Stimulated activated memory B cell treated with anti-CD40 and anti-IgM and Interleukin-4, amounts not matched to agents 10 μg/mL and 1 μg/mL and 100 μg/mL, for 72 hours (primary cell): ENCODE measurements at regions not wholly inside any gene's neighbourhood (a gene's known extent, or its start where the extent isn't known, plus 50 kb on each side); places are given as distances from the start of the nearest gene placed in this dataset.
A peak's percentile ranks its signal among the peaks of the same experiment; 100 is the strongest.

ENCODE experiments used
- ATAC-seq: fragments of 150-1000 bp; cut with Tn5 transposase; 2 replicates; pipeline ENCODE4 v1.10.0; 2021
- H3K27ac Mint-ChIP-seq: one replicate; pipeline ENCODE4 v1.8.0; 2022; ENCODE audit warnings: mild to moderate bottlenecking, mixed read lengths
- H3K27me3 Mint-ChIP-seq: one replicate; pipeline ENCODE4 v1.8.0; 2022; ENCODE audit warnings: mixed read lengths
- H3K36me3 Mint-ChIP-seq: one replicate; pipeline ENCODE4 v1.8.0; 2022; ENCODE audit warnings: mixed read lengths
- H3K4me1 Mint-ChIP-seq: one replicate; pipeline ENCODE4 v1.8.0; 2022; ENCODE audit warnings: mixed read lengths
- H3K4me3 Mint-ChIP-seq: one replicate; pipeline ENCODE4 v1.8.0; 2022; ENCODE audit warnings: mild to moderate bottlenecking, moderate library complexity, mixed read lengths
- H3K9me3 Mint-ChIP-seq: one replicate; pipeline ENCODE4 v1.8.0; 2022; ENCODE audit warnings: mixed read lengths

DNA sequence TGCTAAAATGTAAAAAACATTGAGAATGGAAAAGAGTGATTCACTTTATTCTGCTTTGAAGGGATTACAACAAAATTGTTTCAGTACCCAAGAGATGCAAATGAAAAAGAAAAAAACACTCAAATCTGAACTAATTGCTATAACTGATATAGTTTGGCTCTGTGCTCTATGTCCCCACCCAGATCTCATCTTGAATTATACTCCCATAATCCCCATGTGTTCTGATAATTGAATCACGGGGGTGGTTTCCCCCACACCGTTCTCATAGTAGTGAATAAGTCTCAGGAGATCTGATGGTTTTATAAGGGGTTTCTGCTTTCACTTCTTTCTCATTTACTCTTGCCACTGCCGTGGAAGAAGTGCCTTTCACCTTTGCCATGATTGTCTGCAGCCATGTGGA lies 213.6 kb upstream of the GALNTL6 start:
- Mint-ChIP-seq H3K4me3 (no peak overlapping the region), H3K9me3 (no peaks in the 10 kb centered on the region), H3K27me3 (no peaks in the 10 kb centered on the region), H3K4me1 (no peaks in the 10 kb centered on the region), H3K36me3 (no peaks in the 10 kb centered on the region), H3K27ac (no peak overlapping the region)
- ATAC-seq, result no peak

DNA sequence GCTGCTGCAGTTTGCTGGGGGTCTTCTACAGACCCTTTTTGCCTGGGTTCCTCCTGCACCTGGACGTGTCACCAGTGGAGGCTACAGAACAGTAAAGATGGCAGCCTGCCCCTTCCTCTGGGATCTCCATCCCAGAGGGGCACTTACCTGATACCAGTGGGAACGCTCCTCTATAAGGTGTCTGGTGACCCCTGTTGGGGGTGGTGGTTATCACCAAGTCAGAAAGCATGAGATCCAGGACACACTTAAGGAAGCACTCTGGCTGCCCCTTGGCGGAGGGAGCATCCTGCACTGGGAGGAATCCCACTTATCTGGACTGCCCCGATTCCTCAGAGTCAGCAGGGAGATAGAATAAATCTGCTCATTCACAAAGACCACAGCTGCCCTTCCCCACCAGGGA lies 218.9 kb upstream of the GALNTL6 start:
- H3K27ac Mint-ChIP-seq, result no peak overlapping the region
- no peaks in the 10 kb centered on the region for H3K9me3 Mint-ChIP-seq
- H3K36me3 Mint-ChIP-seq, result no peaks in the 10 kb centered on the region
- no peak for ATAC-seq
- H3K4me3 Mint-ChIP-seq, result no peak overlapping the region
- H3K4me1 Mint-ChIP-seq, result no peaks in the 10 kb centered on the region
- no peaks in the 10 kb centered on the region for H3K27me3 Mint-ChIP-seq

DNA sequence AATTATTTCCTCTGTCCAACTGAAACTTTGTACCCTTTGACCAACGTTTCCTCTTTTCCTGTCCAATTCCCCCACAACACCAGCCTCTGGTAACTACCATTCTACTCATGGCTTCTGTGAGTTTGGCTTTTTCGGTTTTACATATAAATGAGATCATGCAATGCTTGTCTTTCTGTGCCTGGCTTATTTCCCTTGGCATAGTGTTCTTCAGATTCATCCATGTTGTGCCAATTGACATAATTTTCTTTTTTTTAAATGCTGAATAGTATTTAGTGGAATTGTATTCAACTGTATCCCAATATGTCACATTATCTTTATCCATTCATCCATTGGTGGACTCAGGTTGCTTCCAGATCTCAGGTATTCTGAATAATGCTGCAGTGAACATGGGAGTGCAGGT lies 222.5 kb upstream of the GALNTL6 start:
- Mint-ChIP-seq H3K36me3 (no peaks in the 10 kb centered on the region), H3K27me3 (no peaks in the 10 kb centered on the region), H3K27ac (no peak overlapping the region), H3K4me1 (no peaks in the 10 kb centered on the region), H3K4me3 (no peak overlapping the region), H3K9me3 (no peaks in the 10 kb centered on the region)
- no peak for ATAC-seq

DNA sequence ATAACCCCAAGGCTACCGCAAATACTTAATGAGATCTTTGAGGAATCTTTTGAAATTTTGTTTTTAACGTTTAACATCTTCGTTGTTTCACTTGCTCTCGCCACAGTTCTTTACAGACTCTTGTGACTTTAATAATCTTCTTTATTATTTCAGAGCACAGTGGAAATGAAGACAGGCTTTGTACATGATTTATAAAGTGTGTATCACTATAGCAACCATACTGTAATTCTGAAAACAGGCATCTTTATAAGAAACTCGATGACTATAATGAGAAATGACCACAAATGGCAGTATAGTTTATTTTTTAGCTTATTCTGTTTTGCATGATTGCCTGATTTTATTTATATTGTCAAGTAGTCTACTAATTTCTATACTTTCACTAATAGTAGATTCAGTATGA lies 224.4 kb upstream of the GALNTL6 start:
- Mint-ChIP-seq H3K9me3 (peaks cover 4% of the 10 kb centered on the region), H3K4me3 (no peak overlapping the region), H3K36me3 (no peaks in the 10 kb centered on the region), H3K27ac (no peak overlapping the region), H3K27me3 (no peaks in the 10 kb centered on the region), H3K4me1 (peaks cover 7% of the 10 kb centered on the region)
- no peak for ATAC-seq

DNA sequence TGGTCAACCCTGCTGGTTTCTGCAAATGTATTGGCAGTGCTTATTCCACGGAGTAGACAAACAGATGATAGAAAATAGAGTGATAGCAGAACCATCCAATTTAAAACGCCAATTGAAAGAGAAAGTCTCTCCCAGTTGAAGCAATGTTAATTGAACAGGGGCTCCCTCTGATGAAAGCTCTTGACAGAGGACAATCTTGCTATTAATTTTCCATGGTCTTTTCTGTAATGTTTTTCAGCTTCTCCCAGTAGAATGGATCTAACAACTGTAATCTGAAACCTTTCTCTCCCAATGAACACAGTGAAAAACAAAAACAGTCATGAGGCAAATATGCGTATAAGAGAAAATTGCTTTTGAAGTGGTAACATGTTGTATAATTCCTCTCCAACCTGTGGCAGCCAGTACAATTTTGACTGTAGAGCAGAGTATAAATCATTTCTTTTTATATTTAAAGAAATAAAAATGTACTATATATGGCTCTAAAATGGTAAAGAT lies 225.1 kb upstream of the GALNTL6 start:
- no peaks in the 10 kb centered on the region for H3K27me3 Mint-ChIP-seq
- peaks cover 14% of the 10 kb centered on the region for H3K4me1 Mint-ChIP-seq
- H3K36me3 Mint-ChIP-seq, result no peaks in the 10 kb centered on the region
- no peak overlapping the region for H3K4me3 Mint-ChIP-seq
- H3K9me3 Mint-ChIP-seq, result peaks cover 4% of the 10 kb centered on the region
- no peak for ATAC-seq
- no peak overlapping the region for H3K27ac Mint-ChIP-seq

DNA sequence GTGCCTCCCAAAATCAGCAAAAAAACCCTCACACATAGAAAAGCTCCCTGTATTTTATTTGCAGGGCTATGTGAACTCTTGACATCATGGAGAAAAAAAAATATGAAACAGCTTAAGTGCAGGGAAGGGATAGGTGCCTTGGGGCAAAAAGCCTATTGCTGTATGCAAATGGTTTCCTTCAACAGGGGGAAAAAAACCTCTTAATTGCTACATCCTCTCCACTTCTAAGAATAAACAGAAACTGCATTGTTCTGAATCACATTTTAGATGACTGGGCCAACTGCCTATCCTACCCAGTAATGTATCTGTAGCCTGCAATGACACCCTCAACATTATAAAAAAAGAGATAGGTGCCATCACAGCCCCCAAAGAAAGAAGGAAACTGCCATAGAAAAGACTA lies 229.4 kb upstream of the GALNTL6 start:
- ATAC-seq, result no peak
- no peaks in the 10 kb centered on the region for H3K27me3 Mint-ChIP-seq
- H3K36me3 Mint-ChIP-seq, result no peaks in the 10 kb centered on the region
- H3K27ac Mint-ChIP-seq, result no peak overlapping the region
- H3K4me1 Mint-ChIP-seq, result peaks cover 27% of the 10 kb centered on the region
- H3K9me3 Mint-ChIP-seq, result peaks cover 4% of the 10 kb centered on the region
- no peak overlapping the region for H3K4me3 Mint-ChIP-seq

DNA sequence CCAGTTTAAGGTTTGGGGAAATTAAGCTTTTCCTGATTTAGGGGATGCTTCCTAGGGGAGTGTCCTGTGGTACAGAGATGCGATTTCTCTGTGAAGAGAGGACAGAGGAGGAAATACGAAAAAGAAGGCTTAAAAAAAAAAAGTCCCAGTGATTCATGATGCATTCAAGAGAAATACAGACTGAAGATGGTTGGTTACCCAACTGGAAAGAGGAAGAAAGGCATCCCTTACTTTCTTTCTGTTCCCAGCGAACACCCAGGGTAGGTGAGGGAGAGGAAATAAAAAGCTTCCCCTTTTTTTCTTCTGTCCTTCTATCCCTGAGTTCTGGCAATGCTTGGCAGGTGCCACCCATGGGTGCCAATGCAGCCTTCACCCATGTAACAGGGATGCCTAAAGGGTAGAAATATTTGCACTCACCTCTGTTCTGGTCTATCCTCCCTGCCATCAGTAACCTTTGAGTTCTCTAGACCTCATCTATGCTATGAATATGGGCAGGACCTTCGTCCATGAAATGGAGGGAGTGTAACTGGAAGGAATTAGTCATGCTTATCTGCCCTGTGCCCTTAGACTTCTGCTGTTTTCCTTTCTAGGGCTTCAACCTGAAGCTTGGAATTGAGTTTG lies 230.1 kb upstream of the GALNTL6 start:
- Mint-ChIP-seq H3K36me3 (no peaks in the 10 kb centered on the region), H3K4me1 (peaks cover 27% of the 10 kb centered on the region), H3K4me3 (no peak overlapping the region), H3K27ac (no peak overlapping the region), H3K9me3 (peaks cover 4% of the 10 kb centered on the region), H3K27me3 (no peaks in the 10 kb centered on the region)
- peak; percentile 54 for ATAC-seq

DNA sequence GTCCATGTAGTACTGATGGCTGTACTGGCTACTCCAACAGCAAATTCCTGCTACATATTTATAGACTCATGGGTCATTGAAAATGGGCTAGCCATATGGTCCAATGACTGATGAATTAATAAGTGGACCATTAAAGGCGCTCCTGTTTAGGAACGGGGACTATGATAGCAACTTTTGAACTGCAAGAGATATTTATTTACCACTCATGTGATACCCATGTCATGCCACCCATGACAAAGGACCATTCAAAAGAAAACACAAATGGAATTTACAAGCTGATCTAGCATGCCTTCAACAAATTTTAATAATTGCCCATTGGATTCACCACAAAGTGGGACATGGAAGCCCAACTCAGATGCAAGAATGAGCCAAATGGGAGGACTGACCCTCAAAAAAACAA lies 240.0 kb upstream of the GALNTL6 start:
- Mint-ChIP-seq H3K4me1 (no peaks in the 10 kb centered on the region), H3K9me3 (no peaks in the 10 kb centered on the region), H3K27ac (no peak overlapping the region), H3K4me3 (no peak overlapping the region), H3K27me3 (no peaks in the 10 kb centered on the region), H3K36me3 (no peaks in the 10 kb centered on the region)
- peak; percentile 25 for ATAC-seq

DNA sequence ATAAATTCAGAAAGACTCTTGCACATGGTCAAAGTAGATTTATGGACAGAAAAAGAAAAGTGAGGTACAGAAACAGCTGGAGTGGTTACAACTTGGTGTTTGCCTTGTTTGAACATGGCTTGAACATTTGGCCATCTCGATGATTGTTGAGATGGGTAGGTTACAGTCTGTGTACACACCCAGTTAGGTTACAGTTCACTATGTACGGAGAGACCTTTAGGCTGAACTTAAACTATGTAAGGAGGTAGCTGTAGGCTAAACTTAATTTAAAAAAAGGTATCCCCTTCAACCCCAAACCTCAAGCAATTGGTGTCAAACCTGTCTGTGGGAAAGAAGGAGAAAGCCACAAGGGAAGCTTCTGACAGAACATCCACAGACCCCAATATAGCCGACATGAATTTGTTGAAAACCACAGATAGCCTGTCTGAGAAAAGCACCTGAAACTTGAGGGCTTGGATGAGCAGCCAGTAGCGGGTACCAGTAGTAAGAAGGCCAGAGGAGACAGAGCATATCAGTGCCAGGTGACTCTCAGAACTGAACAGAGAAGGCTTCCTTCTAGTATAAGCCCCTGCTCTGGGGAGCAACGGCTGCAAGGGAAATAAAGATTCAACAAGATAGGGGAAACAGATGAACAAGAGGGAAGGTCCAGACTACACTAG lies 247.9 kb upstream of the GALNTL6 start:
- H3K9me3 Mint-ChIP-seq, result no peaks in the 10 kb centered on the region
- peaks cover under 1% of the 10 kb centered on the region for H3K27me3 Mint-ChIP-seq
- H3K36me3 Mint-ChIP-seq, result no peaks in the 10 kb centered on the region
- no peaks in the 10 kb centered on the region for H3K4me1 Mint-ChIP-seq
- ATAC-seq, result peak; percentile 21
- no peak overlapping the region for H3K27ac Mint-ChIP-seq
- no peak overlapping the region for H3K4me3 Mint-ChIP-seq

DNA sequence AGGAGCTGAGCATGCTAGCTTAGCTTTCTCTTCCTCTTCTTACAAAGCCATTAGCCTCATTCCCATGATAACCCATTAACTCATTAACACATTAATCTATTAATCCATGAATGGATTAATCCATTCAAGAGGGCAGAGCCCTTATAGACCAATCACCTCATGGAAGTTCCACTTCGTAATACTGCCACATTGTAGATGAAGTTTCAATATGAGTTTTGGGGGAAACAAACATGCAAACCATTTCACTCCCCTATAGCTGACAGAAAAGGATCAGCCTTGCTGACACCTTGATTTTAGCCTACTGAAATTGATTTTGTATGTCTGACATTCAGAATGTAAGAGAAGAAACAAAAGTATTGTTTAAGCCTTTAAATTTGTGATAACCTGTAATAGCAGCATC lies 251.8 kb upstream of the GALNTL6 start:
- Mint-ChIP-seq H3K27ac (no peak overlapping the region), H3K36me3 (no peaks in the 10 kb centered on the region), H3K27me3 (peaks cover 6% of the 10 kb centered on the region), H3K4me1 (no peaks in the 10 kb centered on the region), H3K4me3 (no peak overlapping the region), H3K9me3 (no peaks in the 10 kb centered on the region)
- ATAC-seq, result no peak

DNA sequence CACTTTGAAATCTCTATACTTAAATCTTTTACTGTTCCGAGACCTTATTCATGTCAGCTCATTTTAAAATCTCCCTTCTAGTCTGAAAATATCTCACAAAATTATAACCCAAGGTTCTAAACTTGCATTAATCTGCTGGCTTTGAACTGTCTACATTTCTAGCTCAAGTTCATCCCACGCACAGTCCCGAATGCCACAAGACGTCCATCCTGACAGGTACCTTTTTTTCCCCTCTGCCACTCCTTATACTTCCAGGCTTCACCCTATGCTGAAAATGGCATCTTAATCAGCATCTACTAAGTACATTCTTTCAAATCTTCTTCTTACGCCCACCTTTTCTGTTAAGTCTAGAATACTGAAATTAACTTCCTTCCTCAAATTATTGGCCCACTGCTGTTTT lies 259.2 kb upstream of the GALNTL6 start:
- no peak overlapping the region for H3K27ac Mint-ChIP-seq
- no peak for ATAC-seq
- peaks cover 6% of the 10 kb centered on the region for H3K4me1 Mint-ChIP-seq
- no peaks in the 10 kb centered on the region for H3K9me3 Mint-ChIP-seq
- H3K36me3 Mint-ChIP-seq, result no peaks in the 10 kb centered on the region
- no peaks in the 10 kb centered on the region for H3K27me3 Mint-ChIP-seq
- no peak overlapping the region for H3K4me3 Mint-ChIP-seq

DNA sequence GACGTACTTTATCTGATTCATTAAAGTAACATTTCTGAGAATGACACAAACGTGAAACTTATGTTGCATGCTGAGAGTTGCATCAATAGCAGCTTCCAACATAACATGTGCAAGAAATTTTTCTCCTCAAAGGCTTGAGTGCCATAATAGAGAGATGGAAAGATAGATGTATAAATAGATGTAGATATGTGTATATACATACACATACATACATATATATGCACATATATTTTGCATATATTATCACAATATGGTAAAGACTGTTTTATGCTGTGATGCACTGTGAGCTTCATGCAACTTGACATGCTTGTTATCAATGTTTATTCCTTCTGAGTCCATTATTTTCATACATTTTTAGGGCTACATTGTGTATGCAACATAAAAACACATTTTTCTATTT lies 270.6 kb upstream of the GALNTL6 start:
- no peak for ATAC-seq
- Mint-ChIP-seq H3K27me3 (no peaks in the 10 kb centered on the region), H3K9me3 (peaks cover 10% of the 10 kb centered on the region), H3K27ac (no peak overlapping the region), H3K36me3 (no peaks in the 10 kb centered on the region), H3K4me3 (no peak overlapping the region), H3K4me1 (no peaks in the 10 kb centered on the region)

DNA sequence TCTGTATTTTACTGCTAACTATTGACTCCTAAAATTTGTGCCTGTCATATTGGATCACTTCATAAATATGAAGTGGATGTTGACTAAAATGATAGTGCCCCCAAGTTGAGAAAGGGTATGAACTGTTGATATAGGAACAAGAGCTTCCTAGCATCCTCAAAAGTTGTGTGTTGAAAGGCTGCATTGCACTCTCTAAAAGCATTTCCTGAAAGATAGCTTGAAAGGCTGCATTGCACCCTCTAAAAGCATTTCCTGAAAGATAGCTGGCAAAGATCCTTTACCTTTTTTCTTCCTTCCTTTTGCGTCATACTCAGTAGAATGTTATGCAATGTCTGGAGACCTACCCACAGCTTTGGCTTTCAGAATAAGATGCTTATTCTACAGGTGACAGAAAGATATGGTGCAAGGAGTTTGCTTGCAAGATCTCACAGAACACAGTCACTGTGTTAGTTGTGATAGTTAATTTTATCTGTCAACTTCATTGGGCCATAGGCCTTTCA lies 274.6 kb upstream of the GALNTL6 start:
- H3K4me3 Mint-ChIP-seq, result no peak overlapping the region

DNA sequence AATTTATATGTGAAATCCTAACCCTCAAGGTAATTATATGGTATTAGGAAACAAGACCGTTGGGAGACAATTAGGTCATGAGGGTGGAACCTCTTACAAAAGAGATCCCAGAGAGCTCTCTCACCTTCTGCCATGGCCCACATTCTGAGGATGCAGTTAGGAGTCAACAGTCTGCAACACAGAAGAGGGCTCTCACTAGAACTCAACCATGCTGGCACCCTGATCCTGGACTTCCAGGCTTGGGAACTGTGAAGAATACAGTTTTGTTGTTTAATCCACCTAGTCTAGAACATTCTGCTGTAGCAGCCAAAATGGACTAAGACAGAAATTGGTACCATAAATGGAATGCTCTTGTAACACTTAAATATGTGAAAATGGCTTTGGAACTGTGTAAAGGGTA lies 278.8 kb upstream of the GALNTL6 start:
- Mint-ChIP-seq H3K9me3 (no peaks in the 10 kb centered on the region), H3K4me1 (no peaks in the 10 kb centered on the region), H3K27ac (no peak overlapping the region), H3K4me3 (no peak overlapping the region), H3K27me3 (no peaks in the 10 kb centered on the region), H3K36me3 (no peaks in the 10 kb centered on the region)
- ATAC-seq, result no peak

More for the DNA sequence above, 274.6 kb upstream of the GALNTL6 start:
- Mint-ChIP-seq H3K9me3 (peaks cover 4% of the 10 kb centered on the region), H3K4me1 (no peaks in the 10 kb centered on the region), H3K36me3 (no peaks in the 10 kb centered on the region), H3K27ac (no peak overlapping the region), H3K27me3 (no peaks in the 10 kb centered on the region)
- ATAC-seq, result no peak

DNA sequence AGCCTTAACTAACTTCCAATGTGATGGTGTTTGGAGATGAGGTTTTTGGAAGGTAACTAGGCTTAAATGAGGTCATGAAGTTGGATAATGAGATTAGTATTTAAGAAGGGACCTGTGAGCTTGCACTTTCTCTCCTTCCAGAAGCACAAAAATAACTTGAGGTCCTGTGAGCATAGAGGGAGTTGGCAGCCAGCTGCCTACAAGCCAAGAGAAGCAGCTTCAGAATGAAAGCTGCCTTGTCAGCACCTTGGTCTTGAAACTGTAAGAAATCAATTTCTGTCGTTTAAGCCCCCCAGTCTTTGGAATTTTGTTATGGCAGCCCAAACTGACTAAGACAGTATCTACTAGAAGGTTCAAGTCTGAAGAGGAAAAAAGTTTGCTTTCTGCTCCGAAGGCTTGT lies 280.2 kb upstream of the GALNTL6 start:
- H3K9me3 Mint-ChIP-seq, result no peaks in the 10 kb centered on the region
- no peaks in the 10 kb centered on the region for H3K36me3 Mint-ChIP-seq
- H3K4me1 Mint-ChIP-seq, result no peaks in the 10 kb centered on the region
- H3K27me3 Mint-ChIP-seq, result no peaks in the 10 kb centered on the region
- no peak overlapping the region for H3K27ac Mint-ChIP-seq
- H3K4me3 Mint-ChIP-seq, result no peak overlapping the region
- ATAC-seq, result no peak

DNA sequence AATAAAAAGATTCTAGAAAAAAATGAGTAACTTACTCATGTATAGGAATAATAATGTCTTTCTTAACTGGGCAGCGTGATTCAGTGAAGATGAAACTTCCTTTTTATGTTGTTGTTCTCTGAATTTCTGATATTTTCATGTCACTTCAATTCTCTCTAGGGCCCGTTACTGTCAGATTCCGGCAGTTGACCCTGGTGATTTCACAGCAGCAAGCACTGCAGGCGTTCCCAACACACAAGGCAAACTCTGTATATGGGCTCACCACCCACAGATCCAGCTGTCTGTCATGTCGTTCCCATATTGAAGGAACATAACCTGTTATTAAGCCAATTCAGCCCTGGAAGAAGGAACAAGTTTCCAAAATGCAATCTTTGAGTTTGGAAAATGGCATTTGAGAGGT lies 288.3 kb upstream of the GALNTL6 start:
- no peak for ATAC-seq
- Mint-ChIP-seq H3K27ac (no peak overlapping the region), H3K27me3 (no peaks in the 10 kb centered on the region), H3K36me3 (no peaks in the 10 kb centered on the region), H3K9me3 (no peaks in the 10 kb centered on the region), H3K4me1 (no peaks in the 10 kb centered on the region), H3K4me3 (no peak overlapping the region)
